HG03139 (cell line): ENCODE measurements at regions not wholly inside any gene's neighbourhood (a gene's known extent, or its start where the extent isn't known, plus 50 kb on each side); places are given as distances from the start of the nearest gene placed in this dataset.

Experiments
- ATAC-seq: cut with Tn5 transposase; IDR thresholded peaks from one replicate; pipeline ENCODE4 v1.9.1; 2021; ENCODE audit not compliant: unreplicated experiment

DNA sequence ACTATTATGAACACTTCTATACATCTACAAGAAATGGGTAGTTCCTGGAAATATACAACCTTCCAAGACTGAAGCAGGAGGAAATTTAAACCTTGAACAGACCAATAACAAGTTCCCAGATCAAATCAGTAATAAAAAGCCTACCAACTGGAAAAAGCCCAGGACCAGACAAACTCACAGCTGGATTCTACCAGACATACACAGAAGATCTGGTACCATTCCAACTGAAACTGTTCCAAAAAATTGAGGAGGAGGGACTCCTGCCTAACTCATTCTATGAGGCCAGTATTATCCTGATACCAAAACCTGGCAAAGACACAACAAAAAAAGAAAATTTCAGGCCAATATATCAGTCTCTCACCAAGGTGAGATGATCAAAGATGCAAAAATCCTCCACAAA is 189.4 kb downstream of the RPS29 start:
- ATAC-seq = no peak

GRCh38 chr14:49381778-49382177 is 204.4 kb downstream of the RPS29 start:
- no peak for ATAC-seq

DNA sequence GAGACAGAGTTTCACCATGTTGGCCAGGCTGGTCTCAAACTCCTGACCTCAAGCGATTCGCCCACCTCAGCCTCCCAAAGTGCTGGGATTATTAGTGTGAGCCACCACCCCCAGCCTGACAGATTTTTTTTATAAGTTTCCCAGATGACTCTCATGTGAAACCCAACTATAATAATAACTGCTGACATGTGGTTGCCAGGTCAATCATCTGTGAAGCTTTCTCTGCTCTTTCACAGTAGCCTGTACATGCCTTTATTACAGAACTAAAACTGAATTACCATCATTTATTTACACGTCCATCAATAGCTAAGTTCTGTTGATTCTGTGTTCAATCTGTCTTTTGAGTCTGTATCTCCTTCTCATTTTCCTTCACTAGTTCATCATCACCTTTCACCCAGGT is 218.5 kb downstream of the RPS29 start:
- ATAC-seq = no peak

DNA sequence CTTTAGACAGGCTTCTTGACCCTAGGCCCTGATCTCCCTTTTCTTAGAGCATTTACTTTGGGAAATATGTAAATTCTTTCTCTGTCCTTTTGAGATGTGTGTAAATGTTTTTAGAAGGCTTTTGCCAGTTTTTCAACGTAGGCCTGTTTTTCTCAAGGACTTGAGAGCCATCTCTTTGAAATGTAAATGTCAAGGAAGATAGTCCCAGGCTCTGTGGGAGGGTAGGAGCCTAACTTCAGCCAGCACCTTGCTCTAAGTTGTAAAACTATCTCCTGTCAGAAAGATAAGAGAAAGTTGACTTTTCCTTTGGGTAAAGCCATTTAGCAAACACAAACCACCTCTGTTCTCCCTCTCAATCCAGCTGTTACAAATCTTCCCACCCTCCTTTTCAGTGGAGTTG is 219.8 kb downstream of the RPS29 start:
- ATAC-seq = no peak

DNA sequence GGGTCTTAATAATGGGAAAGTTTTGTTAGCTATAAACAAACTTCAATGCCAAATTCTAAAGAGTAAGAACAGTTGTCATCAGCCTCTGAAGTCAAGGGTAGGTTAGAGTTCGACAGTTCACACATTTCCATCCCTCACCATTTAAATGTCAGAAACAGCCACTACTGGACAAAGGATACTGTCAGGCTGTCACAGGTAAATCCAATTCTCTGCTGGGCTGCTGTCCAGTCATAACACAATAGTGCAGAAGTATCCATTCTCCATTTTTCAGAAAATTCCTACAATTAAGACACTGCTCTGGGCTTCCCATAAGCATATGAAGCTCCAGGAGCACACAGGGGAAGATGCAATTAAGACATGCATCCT is 221.4 kb downstream of the RPS29 start:
- ATAC-seq = no peak

GRCh38 chr14:49363821-49364751 is 222.1 kb downstream of the RPS29 start:
- no peak for ATAC-seq

DNA sequence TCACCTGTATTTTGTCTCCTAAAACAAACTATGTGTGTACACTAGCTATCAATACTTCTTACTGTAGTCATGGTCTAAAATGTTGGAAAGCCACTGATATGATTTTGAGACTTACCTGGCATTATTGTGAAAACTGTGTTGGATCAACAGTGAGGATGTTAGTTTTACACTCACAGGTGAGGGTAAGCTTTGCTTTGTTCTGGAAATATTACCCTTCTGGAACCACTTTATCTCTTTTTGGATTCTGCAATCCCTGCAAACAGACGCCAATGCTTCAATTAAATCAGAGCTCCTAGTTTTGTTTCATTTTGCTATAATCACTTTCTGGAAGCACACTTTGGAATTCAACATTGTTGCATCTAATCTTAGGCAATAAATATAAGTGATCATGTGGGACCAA is 223.3 kb downstream of the RPS29 start:
- no peak for ATAC-seq

DNA sequence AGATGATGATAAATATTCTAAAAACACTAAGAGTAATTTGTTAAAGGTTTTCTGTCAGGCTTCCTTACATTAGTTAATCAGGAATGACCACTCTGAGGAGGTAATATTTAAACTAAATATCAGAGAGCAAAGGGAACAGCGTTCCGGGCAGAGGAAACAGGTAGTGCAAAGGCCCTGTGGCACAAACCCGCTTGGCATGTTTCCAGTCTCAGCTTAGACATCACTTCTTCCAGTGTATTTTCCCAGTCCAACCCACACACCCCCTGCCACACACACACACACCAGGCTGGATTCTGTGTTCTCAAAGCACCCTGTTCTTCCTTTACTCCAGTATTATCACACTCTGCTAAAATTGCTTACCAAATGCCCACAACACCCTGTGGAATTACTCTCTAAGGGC is 247.1 kb downstream of the RPS29 start:
- no peak for ATAC-seq

DNA sequence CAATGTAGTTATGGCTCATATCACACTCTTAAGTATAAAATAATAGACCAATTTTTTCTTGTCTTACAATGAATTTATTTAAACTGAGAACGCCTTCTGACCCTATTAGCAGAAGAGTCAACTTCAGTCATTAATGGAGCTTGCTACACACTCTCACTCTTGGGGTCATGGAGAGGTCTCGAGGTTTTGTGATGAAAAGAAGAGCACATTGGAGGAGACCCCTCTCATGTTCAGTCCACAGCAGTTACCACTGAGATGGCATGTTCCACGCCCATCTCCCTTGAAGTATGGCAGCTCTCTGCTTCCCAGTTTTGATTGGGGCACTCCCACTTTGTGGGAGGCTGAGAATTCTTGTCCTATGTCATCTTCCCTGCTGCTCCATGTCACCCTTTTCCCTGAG is 266.4 kb downstream of the RPS29 start:
- ATAC-seq = no peak

DNA sequence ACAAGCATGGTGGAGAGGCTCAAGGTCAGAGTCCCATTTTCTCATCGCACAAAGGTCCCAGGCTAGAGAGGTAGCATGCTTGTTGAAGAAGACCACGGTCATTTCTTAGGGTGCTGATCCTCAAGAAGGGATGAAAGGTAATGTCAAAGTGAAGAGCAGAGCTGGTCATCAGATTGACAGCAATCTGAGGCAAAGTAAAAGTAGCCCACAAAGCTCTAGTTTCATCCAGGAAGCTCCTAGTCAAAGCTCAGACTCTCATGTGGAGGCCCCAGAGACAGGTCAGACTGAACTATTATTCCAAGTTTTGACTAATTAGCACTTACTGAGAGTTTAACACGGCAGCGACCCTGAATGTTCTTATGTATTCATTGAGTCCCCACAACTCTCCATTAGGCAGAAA is 270.6 kb downstream of the RPS29 start:
- ATAC-seq = no peak

DNA sequence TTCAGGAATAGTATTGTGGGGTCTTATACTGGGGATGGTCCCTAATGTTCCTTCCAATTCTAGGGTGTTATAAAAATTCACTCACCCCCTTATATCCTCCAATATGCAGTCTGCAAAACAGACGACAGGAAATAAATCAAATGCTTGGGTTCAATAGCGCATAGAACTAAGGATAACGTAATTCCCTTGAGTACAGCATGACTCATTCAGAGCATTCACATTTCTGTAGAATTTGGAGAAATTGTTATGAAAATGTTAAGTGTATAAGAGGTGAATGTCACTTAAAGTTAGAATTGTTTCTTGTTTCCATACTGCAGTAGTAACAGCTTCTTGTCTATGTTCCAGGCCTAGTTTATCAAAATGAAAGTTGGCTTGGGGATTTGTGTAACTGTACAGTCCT is 271.4 kb downstream of the RPS29 start:
- ATAC-seq = no peak

DNA sequence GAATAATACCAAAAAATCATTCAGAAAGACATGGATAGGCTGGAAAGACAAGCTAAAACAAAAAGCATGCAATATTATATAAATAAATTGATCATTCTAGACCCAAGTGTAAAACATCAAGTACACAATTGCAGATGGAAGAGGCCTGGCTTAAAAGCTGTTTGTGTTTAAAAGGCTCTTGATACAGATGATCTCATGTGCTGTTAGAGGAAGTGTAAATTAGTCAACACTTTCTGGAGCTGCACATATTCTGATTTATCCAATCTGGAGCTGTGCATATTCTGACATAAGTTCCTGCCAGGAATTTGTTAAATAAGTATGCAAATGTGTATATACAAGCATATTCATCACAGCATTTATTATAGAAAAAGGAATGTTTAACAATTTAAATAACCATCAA is 273.1 kb downstream of the RPS29 start:
- no peak for ATAC-seq

GRCh38 chr14:49310298-49310697 is 275.9 kb downstream of the RPS29 start:
- ATAC-seq = no peak

DNA sequence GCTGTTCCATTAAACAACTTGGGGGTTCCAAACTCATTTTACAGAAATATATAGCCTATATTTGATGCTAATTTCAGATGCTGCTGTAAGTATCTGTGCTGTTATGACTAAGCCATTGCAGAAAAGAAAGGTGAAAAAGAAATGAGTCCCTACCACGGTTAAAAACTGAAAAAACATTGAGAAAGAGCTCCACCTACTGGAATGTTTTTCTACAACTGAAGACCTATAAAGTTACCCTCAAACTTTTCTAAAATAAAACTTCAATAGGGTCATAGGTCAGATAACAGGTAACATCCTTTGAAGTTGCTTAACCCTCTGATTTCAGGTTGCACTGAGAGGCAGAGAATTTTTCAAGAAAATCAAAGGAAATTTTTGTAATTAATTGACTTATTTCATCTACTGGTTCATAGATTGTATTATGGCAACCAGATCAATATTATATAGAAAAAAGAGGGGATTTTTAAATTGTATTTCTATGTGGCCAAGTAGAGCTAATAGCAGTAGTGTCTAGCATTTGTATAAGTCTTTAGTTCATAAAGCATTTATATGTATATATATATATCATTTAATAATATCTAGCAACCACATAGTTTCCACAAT is 279.9 kb downstream of the RPS29 start:
- ATAC-seq = no peak

GRCh38 chr14:49303946-49304516 is 282.1 kb downstream of the RPS29 start:
- no peak for ATAC-seq

DNA sequence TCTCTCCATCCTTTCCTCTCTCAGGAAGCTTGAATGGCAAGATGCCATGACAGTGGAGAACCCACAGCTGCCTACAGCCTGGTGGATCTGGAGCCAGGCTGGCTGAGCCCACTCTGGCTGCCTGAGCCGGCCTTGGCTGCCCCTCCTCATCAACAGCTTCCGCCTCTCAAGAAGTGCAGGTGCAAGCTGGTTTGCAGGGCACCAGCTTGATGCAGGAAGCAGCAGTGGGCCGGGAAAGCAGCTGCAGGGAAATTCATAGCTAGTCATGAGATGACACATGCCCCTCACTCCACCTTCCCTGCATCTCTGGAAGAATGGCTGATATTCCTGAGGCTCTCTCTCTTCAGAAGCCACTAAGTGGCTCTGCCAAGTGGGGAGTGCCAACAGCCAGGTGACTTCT is 289.1 kb downstream of the RPS29 start:
- no peak for ATAC-seq

- no peak for ATAC-seq
Observed at GRCh38 chr14:49294621-49295148, 291.5 kb downstream of the RPS29 start.

GRCh38 chr14:49287004-49287403 is 299.2 kb downstream of the RPS29 start:
- ATAC-seq = no peak

DNA sequence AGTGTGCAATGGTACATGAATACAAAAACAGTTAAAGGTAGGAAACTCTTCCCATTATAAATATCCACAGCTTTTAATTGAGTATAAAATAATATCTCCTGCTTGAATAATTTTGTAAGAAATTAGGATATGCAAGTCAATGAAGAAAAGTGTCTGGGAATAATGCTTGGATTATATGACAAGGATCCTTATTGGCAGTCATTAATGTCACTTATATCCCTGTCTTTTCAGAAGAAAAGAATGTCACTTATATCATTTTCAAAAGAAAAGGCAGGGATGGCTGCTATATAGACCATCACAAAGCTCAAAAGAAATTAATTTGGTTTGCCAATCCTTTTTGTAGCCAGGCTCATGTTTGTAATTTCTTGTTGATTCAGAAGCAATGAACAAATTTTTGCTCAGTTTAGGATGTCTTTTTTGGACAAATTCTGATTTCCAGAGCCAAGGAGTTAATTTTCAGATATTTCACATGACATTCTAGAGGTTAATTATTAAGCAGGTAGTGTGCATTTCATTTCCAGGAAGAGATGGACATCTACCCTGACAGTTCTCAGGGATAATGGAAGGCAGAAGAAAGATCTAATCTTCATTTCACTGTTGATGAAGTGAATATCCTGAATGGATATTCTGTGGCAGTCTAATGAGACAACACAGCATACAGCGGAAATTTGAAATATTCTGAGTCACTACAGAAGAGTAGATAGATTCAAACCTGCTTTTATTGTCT is 299.8 kb downstream of the RPS29 start:
- ATAC-seq = no peak

DNA sequence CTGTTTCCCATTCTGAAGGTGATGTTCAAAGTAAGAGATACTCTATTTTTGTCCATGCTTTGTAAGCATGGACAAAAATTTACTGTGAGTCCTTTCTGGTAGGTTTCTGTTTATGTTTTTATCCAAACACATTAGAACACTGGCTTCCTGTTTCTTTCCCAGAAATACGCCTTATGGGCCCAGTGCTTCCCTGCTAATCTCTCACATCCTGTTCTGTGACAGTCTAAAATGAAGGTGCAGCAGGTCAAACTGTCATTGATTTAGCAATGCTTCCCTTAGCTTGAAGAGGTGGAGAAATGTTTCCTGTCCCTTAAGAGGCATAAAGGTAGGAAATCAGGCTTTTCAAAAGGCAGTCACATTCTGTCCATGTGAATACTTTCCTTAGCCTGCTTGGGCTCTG is 305.6 kb downstream of the RPS29 start:
- no peak for ATAC-seq

GRCh38 chr14:49250517-49250916 is 335.7 kb downstream of the RPS29 start:
- no peak for ATAC-seq
